ENCODE measurements at regions not wholly inside any gene's neighbourhood (a gene's known extent, or its start where the extent isn't known, plus 50 kb on each side); places are given as distances from the start of the nearest gene placed in this dataset.
"Not testable (repeated sequence)": the region's sequence is repeated elsewhere in the genome, so short reads cannot be mapped to it uniquely, and the experiment has no call there.

- no peak for DNase-seq (ENCODE audit: low read depth, low spot score)
Measured at GRCh38 chr5:124034083-124034700, 522.2 kb downstream of the CSNK1G3 start.

GRCh38 chr5:124030043-124030491 is 518.1 kb downstream of the CSNK1G3 start:
- peak; percentile 17 for DNase-seq (ENCODE audit: low read depth, low spot score)

- no peak for DNase-seq (ENCODE audit: low read depth, low spot score)
Measured at GRCh38 chr5:124027441-124027840, 515.5 kb downstream of the CSNK1G3 start.

GRCh38 chr5:124025306-124025845 is 513.4 kb downstream of the CSNK1G3 start:
- peak; percentile 56 for DNase-seq (ENCODE audit: low read depth, low spot score)

- DNase-seq (ENCODE audit: low read depth, low spot score) = no peak
Measured at GRCh38 chr5:124022966-124023365, 511.0 kb downstream of the CSNK1G3 start.

GRCh38 chr5:124021776-124022175 is 509.8 kb downstream of the CSNK1G3 start:
- no peak for DNase-seq (ENCODE audit: low read depth, low spot score)

GRCh38 chr5:124021066-124021641 is 509.2 kb downstream of the CSNK1G3 start:
- DNase-seq (ENCODE audit: low read depth, low spot score) = no peak

GRCh38 chr5:124017321-124017720 is 505.3 kb downstream of the CSNK1G3 start:
- DNase-seq (ENCODE audit: low read depth, low spot score) = not testable (repeated sequence)

GRCh38 chr5:124007675-124008398 is 495.9 kb downstream of the CSNK1G3 start:
- DNase-seq (ENCODE audit: low read depth, low spot score) = peak; percentile 15

GRCh38 chr5:124001036-124001615 is 489.1 kb downstream of the CSNK1G3 start:
- peak; percentile 21 for DNase-seq (ENCODE audit: low read depth, low spot score)

- peak; percentile 55 for DNase-seq (ENCODE audit: low read depth, low spot score)
Measured at GRCh38 chr5:124000538-124000937, 488.6 kb downstream of the CSNK1G3 start.

- DNase-seq (ENCODE audit: low read depth, low spot score) = peak; percentile 75
Measured at GRCh38 chr5:123997462-123998215, 485.7 kb downstream of the CSNK1G3 start.

- no peak for DNase-seq (ENCODE audit: low read depth, low spot score)
Measured at GRCh38 chr5:123997064-123997461, 485.1 kb downstream of the CSNK1G3 start.

- DNase-seq (ENCODE audit: low read depth, low spot score) = peak; percentile 53
Measured at GRCh38 chr5:123992641-123993040, 480.7 kb downstream of the CSNK1G3 start.

- DNase-seq (ENCODE audit: low read depth, low spot score) = no peak
Measured at GRCh38 chr5:123987956-123988355, 476.0 kb downstream of the CSNK1G3 start.

- DNase-seq (ENCODE audit: low read depth, low spot score) = no peak
Measured at GRCh38 chr5:123976379-123977033, 464.5 kb downstream of the CSNK1G3 start.

GRCh38 chr5:123975521-123975920 is 463.5 kb downstream of the CSNK1G3 start:
- DNase-seq (ENCODE audit: low read depth, low spot score) = not testable (repeated sequence)

GRCh38 chr5:123966781-123967180 is 454.8 kb downstream of the CSNK1G3 start:
- no peak for DNase-seq (ENCODE audit: low read depth, low spot score)

GRCh38 chr5:123965626-123966025 is 453.6 kb downstream of the CSNK1G3 start:
- DNase-seq (ENCODE audit: low read depth, low spot score) = no peak

- DNase-seq (ENCODE audit: low read depth, low spot score) = no peak
Measured at GRCh38 chr5:123964884-123965283, 452.9 kb downstream of the CSNK1G3 start.

- DNase-seq (ENCODE audit: low read depth, low spot score) = no peak
Measured at GRCh38 chr5:123960526-123960925, 448.5 kb downstream of the CSNK1G3 start.

Measured in astrocyte of the hippocampus (primary cell).